ENCODE measurements at regions not wholly inside any gene's neighbourhood (a gene's known extent, or its start where the extent isn't known, plus 50 kb on each side); places are given as distances from the start of the nearest gene placed in this dataset.
A peak's percentile ranks its signal among the peaks of the same experiment; 100 is the strongest.

DNA sequence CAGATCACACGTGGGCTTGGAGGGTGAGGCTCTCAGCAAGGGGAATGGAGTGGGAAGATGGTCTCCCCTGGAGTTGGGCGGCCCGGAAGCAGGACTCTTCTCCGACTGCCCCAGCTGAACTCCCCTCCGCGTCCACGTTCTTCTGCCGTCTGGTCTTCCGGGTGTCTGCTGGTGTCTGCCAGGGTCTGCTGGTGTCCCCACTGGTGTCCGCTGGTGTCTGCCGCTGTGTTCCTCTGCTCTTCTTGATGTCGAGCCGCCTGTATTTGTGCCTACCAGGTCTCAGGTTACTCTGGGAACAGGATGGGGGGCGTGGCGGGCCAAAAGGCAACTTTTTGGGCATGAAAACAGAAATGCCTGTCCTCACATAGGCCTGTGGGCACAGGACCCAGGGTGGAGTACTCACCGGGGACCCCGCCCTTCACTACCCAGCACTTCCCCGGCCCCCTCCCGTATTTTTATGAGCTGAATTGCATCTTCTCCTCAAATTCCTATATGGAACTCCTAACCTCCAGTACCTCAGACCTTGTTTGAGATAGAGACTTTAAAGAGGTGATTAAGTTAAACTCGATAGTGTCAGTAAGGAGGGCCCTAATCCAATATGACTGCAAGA, 675.4 kb downstream of the SEMA5A start:
- WGBS, 2 experiments (ENCODE audit: insufficient coverage in 1 of 2, insufficient read length in 1 of 2): 94 to 97% methylated on average over 13 to 20 of the region's 20 CpGs
- H3K4me3 Mint-ChIP-seq: no peak overlapping the region
- Histone ChIP-seq H3K27ac (ENCODE audit: low read depth, low read length) (no peak overlapping the region), H3K36me3 (ENCODE audit: control insufficient read depth, insufficient read depth, low read length) (no peaks in the 10 kb centered on the region), H3K4me3 (ENCODE audit: low read length) (no peak overlapping the region), H3K27me3 (ENCODE audit: control insufficient read depth, insufficient read depth, low read length, poor library complexity, severe bottlenecking) (no peaks in the 10 kb centered on the region), H3K4me1 (ENCODE audit: control insufficient read depth, insufficient read depth, low read length) (no peaks in the 10 kb centered on the region), H3K9me3 (ENCODE audit: control insufficient read depth, low read length) (no peaks in the 10 kb centered on the region), H3K9ac (ENCODE audit: extremely low read depth, low read length, poor library complexity, severe bottlenecking) (no peak overlapping the region)
- H3K36me3 Mint-ChIP-seq (ENCODE audit: low read depth): no peaks in the 10 kb centered on the region
- H3K4me1 Mint-ChIP-seq: peaks cover 9% of the 10 kb centered on the region
- H3K27me3 Mint-ChIP-seq (ENCODE audit: insufficient read depth): peaks cover 6% of the 10 kb centered on the region
- TF ChIP-seq, protein P1, sequence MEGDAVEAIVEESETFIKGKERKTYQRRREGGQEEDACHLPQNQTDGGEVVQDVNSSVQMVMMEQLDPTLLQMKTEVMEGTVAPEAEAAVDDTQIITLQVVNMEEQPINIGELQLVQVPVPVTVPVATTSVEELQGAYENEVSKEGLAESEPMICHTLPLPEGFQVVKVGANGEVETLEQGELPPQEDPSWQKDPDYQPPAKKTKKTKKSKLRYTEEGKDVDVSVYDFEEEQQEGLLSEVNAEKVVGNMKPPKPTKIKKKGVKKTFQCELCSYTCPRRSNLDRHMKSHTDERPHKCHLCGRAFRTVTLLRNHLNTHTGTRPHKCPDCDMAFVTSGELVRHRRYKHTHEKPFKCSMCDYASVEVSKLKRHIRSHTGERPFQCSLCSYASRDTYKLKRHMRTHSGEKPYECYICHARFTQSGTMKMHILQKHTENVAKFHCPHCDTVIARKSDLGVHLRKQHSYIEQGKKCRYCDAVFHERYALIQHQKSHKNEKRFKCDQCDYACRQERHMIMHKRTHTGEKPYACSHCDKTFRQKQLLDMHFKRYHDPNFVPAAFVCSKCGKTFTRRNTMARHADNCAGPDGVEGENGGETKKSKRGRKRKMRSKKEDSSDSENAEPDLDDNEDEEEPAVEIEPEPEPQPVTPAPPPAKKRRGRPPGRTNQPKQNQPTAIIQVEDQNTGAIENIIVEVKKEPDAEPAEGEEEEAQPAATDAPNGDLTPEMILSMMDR (conservative IDR thresholded peaks at IDR 0.05): no peak
- DNase-seq: peak; percentile 48
- H3K9me3 Mint-ChIP-seq: no peaks in the 10 kb centered on the region
- no peak overlapping the region for H3K27ac Mint-ChIP-seq

DNA sequence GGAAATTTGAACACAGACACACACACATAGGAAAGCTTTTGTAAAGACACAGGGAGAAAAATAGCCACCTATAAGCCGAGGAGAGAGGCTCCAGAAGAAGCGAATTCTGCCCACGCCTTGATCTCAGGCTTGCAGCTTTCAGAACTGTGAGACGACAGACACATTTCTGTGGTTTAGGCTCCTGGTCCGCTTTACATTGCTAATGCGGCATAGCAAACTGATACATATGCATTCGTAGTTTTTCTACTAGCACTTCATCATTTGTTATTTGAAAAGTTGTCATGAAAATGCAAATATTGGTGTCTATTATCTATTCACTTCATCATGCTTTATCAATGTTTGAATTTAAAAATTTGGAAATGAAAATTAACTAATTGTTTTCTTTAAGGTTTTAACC, 674.9 kb downstream of the SEMA5A start:
- no peaks in the 10 kb centered on the region for H3K36me3 Mint-ChIP-seq (ENCODE audit: low read depth)
- Histone ChIP-seq H3K36me3 (ENCODE audit: control insufficient read depth, insufficient read depth, low read length) (no peaks in the 10 kb centered on the region), H3K4me1 (ENCODE audit: control insufficient read depth, insufficient read depth, low read length) (no peaks in the 10 kb centered on the region), H3K27ac (ENCODE audit: low read depth, low read length) (no peak overlapping the region), H3K9me3 (ENCODE audit: control insufficient read depth, low read length) (no peaks in the 10 kb centered on the region), H3K9ac (ENCODE audit: extremely low read depth, low read length, poor library complexity, severe bottlenecking) (no peak overlapping the region), H3K4me3 (ENCODE audit: low read length) (no peak overlapping the region), H3K27me3 (ENCODE audit: control insufficient read depth, insufficient read depth, low read length, poor library complexity, severe bottlenecking) (no peaks in the 10 kb centered on the region)
- H3K4me3 Mint-ChIP-seq: no peak overlapping the region
- TF ChIP-seq, protein P1 (conservative IDR thresholded peaks at IDR 0.05): no peak
- peaks cover 9% of the 10 kb centered on the region for H3K4me1 Mint-ChIP-seq
- H3K27me3 Mint-ChIP-seq (ENCODE audit: insufficient read depth): peaks cover 6% of the 10 kb centered on the region
- no peak for DNase-seq
- H3K27ac Mint-ChIP-seq: no peak overlapping the region
- no peaks in the 10 kb centered on the region for H3K9me3 Mint-ChIP-seq
- WGBS, 2 experiments (ENCODE audit: insufficient coverage in 1 of 2, insufficient read length in 1 of 2): 77 to 80% methylated on average over 4 to 7 of the region's 7 CpGs

DNA sequence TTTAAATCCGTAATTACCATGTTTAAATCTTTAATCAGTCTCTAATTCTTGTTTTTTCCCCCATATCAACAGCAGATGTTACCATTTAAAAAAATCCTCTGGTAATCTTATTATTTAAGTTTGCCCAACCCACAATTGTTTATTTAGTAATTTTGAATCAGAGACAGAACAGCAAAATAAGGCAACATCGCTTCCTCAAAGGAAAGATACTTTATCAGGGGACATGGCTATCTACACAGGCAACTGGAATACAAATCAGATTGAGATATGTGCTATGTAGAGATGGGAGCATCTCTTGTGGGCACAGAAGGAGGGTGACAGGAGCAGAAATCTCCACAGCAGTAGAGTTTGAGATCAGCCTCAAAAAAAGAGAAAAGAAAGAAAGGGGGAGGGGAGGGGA, 674.4 kb downstream of the SEMA5A start:
- Mint-ChIP-seq H3K36me3 (ENCODE audit: low read depth) (no peaks in the 10 kb centered on the region), H3K4me3 (no peak overlapping the region), H3K27me3 (ENCODE audit: insufficient read depth) (peaks cover 6% of the 10 kb centered on the region), H3K27ac (no peak overlapping the region), H3K9me3 (no peaks in the 10 kb centered on the region), H3K4me1 (peaks cover 9% of the 10 kb centered on the region)
- no peak overlapping the region for H3K4me3 ChIP-seq (ENCODE audit: low read length)
- no peaks in the 10 kb centered on the region for H3K4me1 ChIP-seq (ENCODE audit: control insufficient read depth, insufficient read depth, low read length)
- no peaks in the 10 kb centered on the region for H3K36me3 ChIP-seq (ENCODE audit: control insufficient read depth, insufficient read depth, low read length)
- H3K9ac ChIP-seq (ENCODE audit: extremely low read depth, low read length, poor library complexity, severe bottlenecking): no peak overlapping the region
- DNase-seq: no peak
- H3K27me3 ChIP-seq (ENCODE audit: control insufficient read depth, insufficient read depth, low read length, poor library complexity, severe bottlenecking): no peaks in the 10 kb centered on the region
- H3K27ac ChIP-seq (ENCODE audit: low read depth, low read length): no peak overlapping the region
- whole genome bisulfite sequencing, 2 experiments (ENCODE audit: insufficient coverage in 1 of 2, insufficient read length in 1 of 2): 88% methylated on average over 2 of the region's 2 CpGs; no CpG with 5 or more reads in 1 of the 2 experiments
- TF ChIP-seq, protein P1 (conservative IDR thresholded peaks at IDR 0.05): no peak
- no peaks in the 10 kb centered on the region for H3K9me3 ChIP-seq (ENCODE audit: control insufficient read depth, low read length)

All from endodermal cell (in vitro differentiated cells).